ENCODE measurements at regions not wholly inside any gene's neighbourhood (a gene's known extent, or its start where the extent isn't known, plus 50 kb on each side); places are given as distances from the start of the nearest gene placed in this dataset.

DNA sequence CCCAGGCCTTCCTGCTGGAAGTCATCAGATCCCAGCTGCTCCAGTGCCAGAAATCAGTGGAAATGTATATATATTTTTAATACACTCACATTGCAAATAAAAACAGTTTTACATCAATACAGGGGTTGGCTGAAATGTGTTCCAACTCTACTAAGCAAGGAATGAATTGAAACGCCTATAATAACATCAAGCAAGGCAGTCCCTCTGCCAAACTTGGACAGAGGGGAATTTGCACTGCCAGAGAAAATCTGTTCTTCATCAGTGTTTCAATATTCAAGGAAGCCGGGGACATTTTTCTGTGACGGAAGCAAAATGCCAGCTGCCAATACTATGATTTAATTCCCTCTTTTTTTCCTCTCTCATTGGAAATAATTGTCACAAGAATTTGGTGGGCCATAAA lies 335.3 kb downstream of the TNS1 start:
- in situ Hi-C loops (cut with HindIII; ENCODE audit: low pct_ligation_motif_present, low pct_unique_long_range_greater_than_20kb, low sequenced_read_pairs): no loop called here
- DNase-seq: no peak

DNA sequence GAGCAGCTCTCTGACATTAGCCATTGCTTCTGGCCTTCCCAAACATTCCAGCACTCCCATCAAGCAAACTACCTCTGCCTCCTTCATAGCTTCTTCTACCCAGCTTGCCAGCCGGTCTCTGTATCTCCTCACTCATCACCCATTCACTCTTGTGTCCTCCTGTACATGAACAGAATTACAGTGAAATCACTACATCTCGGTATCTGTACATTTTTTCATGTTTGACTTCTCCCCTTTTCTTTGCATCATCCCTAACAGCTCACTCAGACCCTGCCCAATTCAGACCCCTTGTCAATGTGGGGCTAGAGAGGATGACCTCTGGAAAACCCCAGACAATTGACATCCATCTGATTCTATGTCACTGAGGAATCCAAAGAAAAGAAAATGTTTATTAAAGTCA lies 335.8 kb downstream of the TNS1 start:
- DNase-seq: no peak
- in situ Hi-C loops (cut with HindIII; ENCODE audit: low pct_ligation_motif_present, low pct_unique_long_range_greater_than_20kb, low sequenced_read_pairs): no loop called here

DNA sequence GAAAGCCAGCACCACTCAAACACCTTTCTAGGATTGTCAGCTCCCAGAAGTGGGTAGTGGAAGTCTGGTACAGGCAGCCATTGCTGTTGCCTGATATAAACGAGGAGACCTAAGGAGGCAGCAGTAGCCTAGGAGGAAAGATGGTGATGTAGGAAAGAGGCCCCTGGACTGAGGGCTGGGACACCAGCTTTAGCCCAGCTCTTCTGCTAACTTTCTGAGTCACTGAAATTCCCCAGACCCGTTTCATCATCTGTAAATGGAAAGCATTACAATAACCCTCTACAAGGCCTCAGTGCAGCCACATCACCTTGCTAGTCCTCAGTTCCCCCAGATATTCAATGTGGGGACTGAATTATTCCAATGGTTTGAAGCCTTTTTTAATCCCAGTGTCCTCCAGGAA lies 336.5 kb downstream of the TNS1 start:
- no peak for DNase-seq
- in situ Hi-C loops (cut with HindIII; ENCODE audit: low pct_ligation_motif_present, low pct_unique_long_range_greater_than_20kb, low sequenced_read_pairs): no loop called here

DNA sequence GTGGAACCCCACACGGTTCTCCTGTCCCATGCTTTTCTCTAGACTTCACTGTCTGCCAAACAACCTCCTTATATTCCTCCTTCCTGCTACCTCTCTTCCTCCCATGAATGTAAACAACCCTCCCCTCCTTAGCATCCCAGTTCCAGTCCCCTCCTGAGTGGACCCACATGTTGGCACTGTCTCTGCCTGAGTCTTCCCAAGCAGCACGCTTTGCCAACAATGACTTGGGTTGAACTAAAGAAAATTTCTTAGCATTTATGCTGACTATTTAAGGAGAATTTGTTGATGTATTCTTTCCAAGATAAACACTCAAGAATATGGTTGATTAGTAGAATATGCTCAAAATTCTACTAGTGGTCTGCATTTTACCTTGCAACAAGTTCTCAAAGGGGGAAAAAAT lies 338.0 kb downstream of the TNS1 start:
- in situ Hi-C loops (cut with HindIII; ENCODE audit: low pct_ligation_motif_present, low pct_unique_long_range_greater_than_20kb, low sequenced_read_pairs): no loop called here
- DNase-seq: no peak

DNA sequence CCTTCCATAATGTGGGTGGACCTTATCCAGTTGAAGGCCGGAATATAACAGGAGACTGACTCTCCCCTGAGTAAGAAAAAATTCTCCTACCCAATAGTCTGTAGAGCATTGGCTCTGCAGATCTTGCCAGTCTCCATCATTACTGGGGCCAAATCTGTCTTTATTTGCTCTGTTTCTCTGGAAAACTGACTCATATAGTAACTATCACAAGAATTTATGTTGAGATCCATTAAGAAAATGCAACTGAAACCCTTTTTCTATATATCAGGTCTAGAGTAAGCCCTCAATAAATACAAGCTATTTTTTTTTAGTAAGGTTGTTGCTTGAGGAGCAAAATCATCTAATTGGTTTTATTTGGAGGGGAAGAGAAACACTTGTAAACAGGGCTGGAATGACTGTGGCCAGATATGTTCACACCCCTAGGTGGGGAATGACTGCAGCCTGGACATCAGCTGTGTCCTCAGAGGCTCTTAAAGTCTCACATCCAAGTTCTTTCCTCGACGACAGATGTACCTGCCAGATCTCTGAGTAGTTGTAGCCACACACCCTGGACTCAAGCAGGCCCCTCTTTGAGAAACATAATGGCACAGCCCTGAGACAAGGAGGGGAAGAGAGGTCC lies 339.7 kb downstream of the TNS1 start:
- in situ Hi-C loops (cut with HindIII; ENCODE audit: low pct_ligation_motif_present, low pct_unique_long_range_greater_than_20kb, low sequenced_read_pairs): no loop called here
- no peak for DNase-seq

DNA sequence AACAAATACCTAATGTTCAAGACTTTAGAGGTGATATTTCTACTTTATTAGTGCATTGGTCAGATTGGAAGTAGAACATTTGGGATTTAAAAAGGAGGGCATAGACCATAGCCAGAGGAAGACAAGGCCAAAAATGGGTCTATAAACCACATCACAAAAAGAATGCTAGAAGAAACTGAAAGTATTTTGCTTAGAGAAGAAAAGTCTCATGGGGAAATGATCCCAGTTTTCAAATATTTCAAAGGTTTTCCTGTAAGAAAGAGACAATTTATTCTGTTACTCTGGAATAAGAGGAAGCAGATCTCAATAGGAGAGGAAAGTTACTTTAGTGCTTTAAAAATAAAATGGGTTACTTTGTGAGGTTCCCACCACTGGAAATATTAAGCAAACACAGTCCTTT lies 341.4 kb downstream of the TNS1 start:
- DNase-seq: no peak
- in situ Hi-C loops (cut with HindIII; ENCODE audit: low pct_ligation_motif_present, low pct_unique_long_range_greater_than_20kb, low sequenced_read_pairs): no loop called here

DNA sequence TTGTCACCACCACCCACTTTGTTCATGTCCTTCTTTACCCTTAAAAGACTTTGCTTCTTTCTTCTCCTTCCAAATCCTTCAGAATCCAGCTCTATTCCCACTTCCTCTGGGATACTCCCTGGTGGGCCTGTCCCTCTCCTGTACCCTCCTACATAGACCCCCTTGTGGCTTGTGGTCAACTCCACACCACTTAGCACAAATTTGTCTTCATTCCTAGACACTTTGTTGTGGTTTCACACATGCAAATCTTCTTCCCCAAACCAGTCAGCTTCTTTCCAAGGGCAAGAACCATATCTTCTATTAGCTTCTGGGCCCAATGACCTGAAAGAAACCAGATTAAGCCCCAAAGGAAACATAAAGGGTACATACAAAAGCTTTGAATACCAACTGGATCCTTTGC lies 342.4 kb downstream of the TNS1 start:
- in situ Hi-C loops (cut with HindIII; ENCODE audit: low pct_ligation_motif_present, low pct_unique_long_range_greater_than_20kb, low sequenced_read_pairs): no loop called here
- no peak for DNase-seq

DNA sequence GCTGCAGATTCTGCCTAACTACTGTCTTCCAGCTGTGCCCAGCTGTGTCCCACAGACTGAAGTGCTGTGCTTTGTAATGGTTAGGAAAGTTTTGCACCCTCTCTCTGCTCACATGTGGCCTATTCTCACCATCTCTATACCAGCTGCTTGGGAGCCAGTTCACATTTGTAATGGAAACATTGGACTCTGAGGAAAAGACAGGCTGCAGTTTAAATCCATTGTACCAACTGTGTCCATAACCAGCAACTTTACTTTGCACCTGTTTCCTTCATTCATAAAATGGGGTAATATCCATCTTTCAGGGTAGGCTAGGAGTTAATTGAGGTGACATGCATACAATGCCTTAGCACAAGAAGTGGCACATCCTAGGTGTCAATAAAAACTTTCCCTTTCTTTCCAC lies 344.0 kb downstream of the TNS1 start:
- in situ Hi-C loops (cut with HindIII; ENCODE audit: low pct_ligation_motif_present, low pct_unique_long_range_greater_than_20kb, low sequenced_read_pairs): no loop called here
- DNase-seq: no peak

DNA sequence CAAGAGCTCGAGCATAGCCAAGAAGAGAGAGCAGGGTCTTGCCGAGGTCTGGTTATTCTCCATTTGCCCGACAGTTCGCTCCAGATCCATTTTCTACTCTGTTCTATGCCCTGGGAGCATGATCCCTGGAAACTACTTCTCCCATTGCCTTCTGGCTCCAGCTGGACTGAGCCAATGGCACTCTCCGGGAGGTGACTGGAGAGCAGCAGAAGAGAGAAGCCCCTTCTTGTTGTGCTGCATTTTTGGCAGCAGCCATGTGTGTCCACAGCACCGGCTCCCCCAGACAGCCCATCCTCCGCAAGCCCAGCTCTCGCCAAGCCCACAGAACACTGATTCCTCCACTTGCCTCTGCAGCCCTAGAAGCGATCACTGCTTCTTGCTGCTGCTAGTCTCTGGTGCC lies 345.5 kb downstream of the TNS1 start:
- DNase-seq: no peak
- in situ Hi-C loops (cut with HindIII; ENCODE audit: low pct_ligation_motif_present, low pct_unique_long_range_greater_than_20kb, low sequenced_read_pairs): no loop called here

DNA sequence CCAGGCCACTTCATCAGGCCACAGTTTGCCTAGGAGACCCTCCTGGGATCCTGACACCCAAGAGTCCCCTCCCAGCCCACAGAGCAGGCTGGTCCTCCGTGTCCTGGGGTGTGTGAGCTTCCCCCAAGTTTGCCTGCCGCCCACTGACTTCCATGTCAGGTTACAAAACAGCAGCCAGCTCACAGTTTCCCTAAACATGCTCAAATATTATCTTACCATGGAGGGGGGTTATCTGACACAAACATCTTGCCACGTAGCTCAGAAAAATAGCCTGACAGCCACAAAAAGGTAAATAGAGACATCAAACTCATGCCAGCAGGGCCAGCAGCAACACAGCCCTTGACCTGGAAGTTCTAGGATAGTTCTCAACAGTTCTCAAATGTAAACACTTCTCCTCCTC lies 346.5 kb downstream of the TNS1 start:
- DNase-seq: no peak
- in situ Hi-C loops (cut with HindIII; ENCODE audit: low pct_ligation_motif_present, low pct_unique_long_range_greater_than_20kb, low sequenced_read_pairs): no loop called here

DNA sequence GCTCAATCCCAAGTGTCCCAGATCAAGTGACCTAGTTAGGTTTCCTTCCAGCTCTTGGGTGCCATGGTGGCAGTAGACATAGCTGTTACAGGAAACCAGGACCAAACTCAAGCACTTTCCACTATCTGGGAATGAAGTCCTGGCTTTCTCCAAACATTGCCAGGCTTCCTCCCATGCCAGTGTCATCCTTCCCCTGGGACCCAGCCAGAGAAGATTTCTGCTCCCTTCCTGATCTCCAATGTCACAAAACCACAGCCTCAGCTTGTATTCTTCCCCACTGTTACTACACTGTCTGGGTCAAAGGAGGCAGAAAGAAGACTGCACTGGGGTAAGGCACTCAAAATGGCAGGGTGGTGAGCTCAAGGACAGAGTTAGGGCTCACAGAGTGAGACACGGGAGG lies 347.1 kb downstream of the TNS1 start:
- in situ Hi-C loops (cut with HindIII; ENCODE audit: low pct_ligation_motif_present, low pct_unique_long_range_greater_than_20kb, low sequenced_read_pairs): no loop called here
- DNase-seq: no peak

DNA sequence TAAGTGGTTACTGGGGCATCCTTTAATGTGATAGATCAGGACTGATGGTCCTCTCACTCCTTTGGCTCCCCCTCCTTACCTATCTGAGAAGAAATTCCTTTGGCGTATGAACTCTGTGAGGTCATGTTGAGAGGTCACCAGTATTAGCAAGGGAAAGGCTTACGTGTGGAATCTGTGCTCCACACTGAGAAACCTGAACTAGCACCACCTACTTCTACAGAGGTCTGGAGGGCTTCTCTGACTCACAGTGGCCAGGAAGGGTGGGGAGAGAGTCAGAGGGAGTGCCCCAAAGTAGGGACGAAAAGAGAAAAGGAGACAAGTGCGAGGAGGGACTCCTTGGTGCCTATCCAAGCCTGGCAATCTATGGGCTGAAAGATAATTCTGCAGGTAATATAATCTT lies 348.6 kb downstream of the TNS1 start:
- in situ Hi-C loops (cut with HindIII; ENCODE audit: low pct_ligation_motif_present, low pct_unique_long_range_greater_than_20kb, low sequenced_read_pairs): no loop called here
- DNase-seq: no peak

DNA sequence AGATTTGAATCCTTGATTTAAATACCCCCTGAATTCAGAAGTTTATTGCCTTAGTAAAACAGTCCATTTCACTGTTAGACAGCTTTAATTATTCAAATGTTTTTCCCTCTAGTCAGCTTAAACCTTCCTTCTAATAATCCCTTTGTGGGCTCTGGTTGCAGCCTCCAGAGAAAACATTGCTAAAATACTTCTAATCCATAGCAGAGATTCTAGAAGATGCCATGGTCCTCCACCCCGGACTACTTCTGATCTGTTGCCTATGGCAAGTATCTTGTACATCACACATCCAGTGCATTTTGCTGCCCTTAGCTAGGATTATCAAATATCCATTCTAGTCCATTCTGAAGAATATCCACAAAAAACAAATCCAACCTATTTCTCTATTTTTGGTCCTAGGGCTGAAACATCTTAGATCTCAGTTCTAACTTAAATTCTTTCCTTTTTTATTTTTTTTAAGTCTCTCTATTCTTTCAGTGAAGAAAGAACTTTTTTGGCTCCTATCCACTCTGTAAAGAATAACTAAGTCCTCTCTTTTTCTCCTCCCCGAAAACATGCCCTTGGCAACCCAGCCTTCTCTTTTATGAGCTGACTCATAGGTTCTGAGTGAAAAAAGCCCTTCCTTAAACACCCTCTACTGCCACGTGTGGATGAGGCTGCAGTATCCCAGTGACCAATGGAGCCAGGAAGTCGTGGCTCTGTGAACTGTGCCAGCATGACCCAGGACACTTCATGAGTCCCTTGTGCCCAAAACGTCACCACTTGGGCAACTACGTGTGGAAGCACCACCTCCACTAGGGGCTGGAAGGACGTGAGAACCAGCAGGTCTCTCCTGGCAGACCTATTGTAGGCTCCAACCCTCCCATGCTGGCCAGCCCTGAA lies 349.8 kb downstream of the TNS1 start:
- in situ Hi-C loops (cut with HindIII; ENCODE audit: low pct_ligation_motif_present, low pct_unique_long_range_greater_than_20kb, low sequenced_read_pairs): no loop called here
- peak; percentile 68 for DNase-seq

DNA sequence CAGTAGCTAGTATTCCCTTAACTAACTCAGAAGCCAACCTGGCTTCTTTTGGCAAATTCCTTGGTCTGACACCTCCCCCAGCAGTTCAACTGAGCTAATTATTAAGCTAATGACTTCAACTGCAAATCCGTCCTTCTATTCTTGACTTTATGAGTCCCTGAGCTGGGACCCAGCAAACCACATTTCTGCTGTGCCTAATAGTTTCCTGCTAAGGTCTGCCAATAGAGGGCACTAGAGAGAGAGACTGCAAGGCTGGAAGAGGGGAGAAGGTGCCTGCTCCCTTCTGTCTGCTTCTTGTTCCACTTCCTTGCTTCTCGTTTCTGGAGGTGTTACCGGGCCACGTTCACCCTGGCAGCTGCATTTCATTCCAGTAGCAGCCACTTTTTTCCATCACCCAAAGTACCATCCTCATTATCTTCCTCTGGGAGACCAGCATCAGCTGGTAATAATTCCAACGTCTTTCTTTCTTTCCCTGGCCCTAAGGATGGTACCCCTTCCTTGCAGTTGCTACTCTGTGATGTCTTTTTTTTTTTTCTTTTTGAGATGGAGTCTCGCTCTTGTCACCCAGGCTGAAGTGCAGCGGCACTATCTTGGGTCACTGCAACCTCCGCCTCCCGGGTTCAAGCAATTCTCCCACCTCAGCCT lies 352.0 kb downstream of the TNS1 start:
- DNase-seq: peak; percentile 86
- in situ Hi-C loops (cut with HindIII; ENCODE audit: low pct_ligation_motif_present, low pct_unique_long_range_greater_than_20kb, low sequenced_read_pairs): no loop called here

DNA sequence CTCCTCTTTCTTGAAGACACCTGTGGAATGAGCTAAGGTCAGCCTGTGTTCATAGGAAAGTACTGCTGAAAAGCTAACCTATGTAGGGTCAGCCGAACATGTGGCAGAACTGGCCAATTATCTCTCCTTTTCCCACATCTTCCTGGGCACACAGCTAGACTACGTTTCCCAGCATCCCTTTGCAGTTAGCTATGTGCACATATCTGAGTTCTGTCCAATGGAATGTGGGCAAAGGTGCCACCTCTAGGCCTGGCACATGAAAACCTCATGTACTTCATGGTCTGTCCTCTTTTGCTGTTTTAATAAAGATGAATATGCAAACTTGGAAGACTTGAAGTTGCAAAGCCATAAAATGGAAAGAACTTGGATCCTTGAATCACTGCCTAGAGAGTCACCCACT lies 352.6 kb downstream of the TNS1 start:
- DNase-seq: peak; percentile 49
- in situ Hi-C loops (cut with HindIII; ENCODE audit: low pct_ligation_motif_present, low pct_unique_long_range_greater_than_20kb, low sequenced_read_pairs): no loop called here

DNA sequence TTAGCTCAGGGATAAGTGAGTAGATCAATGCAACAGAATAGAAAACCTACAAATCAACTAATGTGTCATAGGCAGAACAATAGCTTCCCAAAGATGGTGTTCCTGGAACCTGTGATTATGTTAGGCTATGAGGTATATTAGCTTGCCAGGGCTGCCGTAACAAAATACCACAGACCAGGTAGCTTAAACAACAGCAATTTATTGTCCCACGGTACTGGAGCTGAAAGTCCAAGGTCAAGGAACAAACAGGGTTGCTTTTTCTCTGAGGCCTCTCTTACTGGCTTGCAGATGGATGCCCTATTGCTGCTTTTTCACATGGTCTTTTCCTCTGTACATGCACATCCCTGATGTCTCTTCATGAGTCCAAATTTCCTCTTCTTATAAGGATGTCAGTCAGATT lies 354.9 kb downstream of the TNS1 start:
- no peak for DNase-seq
- in situ Hi-C loops (cut with HindIII; ENCODE audit: low pct_ligation_motif_present, low pct_unique_long_range_greater_than_20kb, low sequenced_read_pairs): no loop called here

DNA sequence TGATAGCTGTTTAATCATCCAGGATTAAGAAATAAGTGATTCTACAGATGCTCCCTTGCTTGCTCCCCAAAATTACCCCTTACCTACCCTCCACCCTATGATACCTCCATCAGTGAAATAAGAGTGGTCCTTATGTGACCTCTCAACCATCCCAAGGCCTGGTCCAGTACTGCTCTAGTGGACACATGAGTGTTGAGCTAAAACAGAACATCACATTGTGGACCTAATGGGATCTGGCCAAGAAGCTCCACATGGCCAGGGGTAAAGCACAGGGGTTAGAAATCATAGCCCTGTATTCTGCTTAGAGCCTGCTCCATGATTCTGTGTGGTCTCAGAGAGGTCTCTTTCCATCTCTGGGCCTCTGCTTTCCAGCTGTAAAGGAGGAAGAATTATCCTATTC lies 355.6 kb downstream of the TNS1 start:
- in situ Hi-C loops (cut with HindIII; ENCODE audit: low pct_ligation_motif_present, low pct_unique_long_range_greater_than_20kb, low sequenced_read_pairs): no loop called here
- DNase-seq: no peak

DNA sequence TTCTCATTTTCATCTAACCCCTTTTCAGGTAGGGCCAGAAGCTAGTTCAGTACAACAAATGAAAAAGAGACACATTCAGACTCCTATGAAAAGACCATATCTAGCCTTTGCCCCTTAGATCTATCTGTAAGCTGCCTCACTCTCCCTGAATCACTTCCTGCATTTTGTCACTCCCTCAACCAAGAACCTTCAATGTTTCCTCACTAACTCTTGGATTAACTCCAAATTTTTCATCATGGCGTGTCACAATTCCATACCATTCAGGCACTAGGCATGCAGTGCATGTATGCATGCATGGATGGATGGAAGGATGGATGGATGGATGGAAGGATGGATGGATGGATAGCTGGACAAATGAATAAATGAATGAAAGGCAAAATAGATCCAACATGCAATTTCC lies 356.9 kb downstream of the TNS1 start:
- no peak for DNase-seq
- in situ Hi-C loops (cut with HindIII; ENCODE audit: low pct_ligation_motif_present, low pct_unique_long_range_greater_than_20kb, low sequenced_read_pairs): no loop called here

DNA sequence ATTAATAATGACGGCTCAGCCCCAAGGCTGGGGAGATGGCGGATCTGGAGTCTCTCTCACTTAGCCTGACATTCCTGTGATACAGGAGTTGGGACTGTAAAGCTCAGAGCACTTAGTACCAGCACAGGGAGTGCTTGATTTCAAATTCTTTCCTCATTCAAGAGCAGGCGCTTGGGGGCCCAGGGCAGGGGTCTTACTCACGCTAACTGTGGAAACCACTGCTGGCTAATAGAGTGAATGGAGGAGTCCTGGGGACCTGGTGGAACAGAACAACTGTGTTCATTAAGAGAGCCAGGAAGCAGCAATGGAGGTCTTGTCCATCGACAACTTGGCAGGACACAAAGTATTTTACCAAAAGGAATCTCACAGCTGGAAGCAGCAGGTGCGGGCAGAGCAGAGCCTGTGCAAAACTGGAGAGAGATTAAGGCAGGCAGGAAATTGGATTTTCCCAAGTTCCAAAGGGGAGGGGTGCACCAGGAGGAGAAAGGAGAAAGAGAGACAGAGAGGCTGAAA lies 358.9 kb downstream of the TNS1 start:
- in situ Hi-C loops (cut with HindIII; ENCODE audit: low pct_ligation_motif_present, low pct_unique_long_range_greater_than_20kb, low sequenced_read_pairs): no loop called here
- DNase-seq: no peak

DNA sequence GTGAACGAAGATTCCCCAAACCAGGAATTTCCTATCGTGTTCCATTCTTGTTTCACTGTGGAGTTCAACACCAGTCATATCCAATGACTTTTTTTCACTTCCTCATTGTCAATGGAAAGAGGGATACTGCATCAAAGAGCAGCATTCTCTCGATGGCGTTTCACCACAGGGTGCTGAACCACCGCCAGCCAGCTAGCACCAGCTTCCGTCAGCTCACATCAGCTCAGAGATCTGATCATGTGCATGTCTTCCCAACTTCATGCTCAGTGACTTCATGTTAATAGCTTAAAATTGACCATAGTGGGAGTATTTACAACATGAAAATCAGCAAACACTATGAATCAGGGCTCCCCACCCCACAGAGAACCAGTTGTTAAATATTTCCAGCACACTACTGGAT lies 359.9 kb downstream of the TNS1 start:
- in situ Hi-C loops (cut with HindIII; ENCODE audit: low pct_ligation_motif_present, low pct_unique_long_range_greater_than_20kb, low sequenced_read_pairs): no loop called here
- no peak for DNase-seq

All from ACHN (cell line).